GM23338 (cell line): ENCODE measurements at regions not wholly inside any gene's neighbourhood (a gene's known extent, or its start where the extent isn't known, plus 50 kb on each side); places are given as distances from the start of the nearest gene placed in this dataset.
A peak's percentile ranks its signal among the peaks of the same experiment; 100 is the strongest.

ENCODE experiments used
- ATAC-seq: fragments of 200-7000 bp; cut with Tn5 transposase; 3 replicates; pipeline ENCODE4 v1.9.1; 2020
- DNase-seq: peaks from one replicate; pipeline ENCODE4 v3.0.0-alpha.2; 2015; ENCODE audit warnings: low spot score
- H2AFZ ChIP-seq: fragments of 200-600 bp; sonication (generic); 2 replicates; pipeline ENCODE4 v1.8.0; 2016; ENCODE audit warnings: antibody characterized with exemption, mild to moderate bottlenecking, moderate library complexity
- H3F3A ChIP-seq: fragments of 200-600 bp; sonication (generic); replicated peaks from 2 replicates; pipeline ENCODE4 v1.8.0; 2017; ENCODE audit warnings: antibody characterized with exemption, mixed run types, low read depth
- H3K27ac ChIP-seq: fragments of 200-600 bp; sonication (generic); 2 replicates; pipeline ENCODE4 v1.6.1; 2016; ENCODE audit warnings: low read depth
- H3K27me3 ChIP-seq: fragments of 200-600 bp; sonication (generic); 2 replicates; pipeline ENCODE4 v1.8.0; 2016; ENCODE audit warnings: mild to moderate bottlenecking, mixed run types, moderate library complexity; ENCODE audit not compliant: insufficient read depth
- H3K36me3 ChIP-seq: fragments of 200-600 bp; sonication (generic); 2 replicates; pipeline ENCODE4 v1.8.0; 2016; ENCODE audit warnings: mild to moderate bottlenecking; ENCODE audit not compliant: insufficient read depth
- H3K4me1 ChIP-seq: fragments of 200-600 bp; sonication (generic); 2 replicates; pipeline ENCODE4 v1.8.0; 2016; ENCODE audit warnings: mild to moderate bottlenecking, moderate library complexity; ENCODE audit not compliant: insufficient read depth
- H3K4me2 ChIP-seq: fragments of 200-600 bp; sonication (generic); 2 replicates; pipeline ENCODE4 v1.7.1; 2017; ENCODE audit warnings: mixed run types
- H3K4me3 ChIP-seq: fragments of 200-600 bp; sonication (generic); 2 replicates; pipeline ENCODE4 v1.6.1; 2016; ENCODE audit warnings: mixed run types
- H3K79me2 ChIP-seq: fragments of 200-600 bp; sonication (generic); replicated peaks from 2 replicates; pipeline ENCODE4 v1.8.0; 2017; ENCODE audit warnings: mild to moderate bottlenecking; ENCODE audit not compliant: insufficient read depth
- H3K9me2 ChIP-seq: fragments of 200-600 bp; sonication (generic); 2 replicates; pipeline ENCODE4 v1.8.0; 2017; ENCODE audit not compliant: insufficient read depth
- H4K20me1 ChIP-seq: fragments of 200-600 bp; sonication (generic); replicated peaks from 2 replicates; pipeline ENCODE4 v1.8.0; 2017; ENCODE audit warnings: mild to moderate bottlenecking; ENCODE audit not compliant: insufficient read depth
- H3K27ac Mint-ChIP-seq: 2 replicates; pipeline ENCODE4 v1.8.0; 2020; ENCODE audit warnings: inconsistent platforms, mild to moderate bottlenecking, moderate library complexity, mixed read lengths
- H3K27me3 Mint-ChIP-seq: 3 replicates; pipeline ENCODE4 v1.8.0; 2022; ENCODE audit warnings: low read depth, mild to moderate bottlenecking, moderate library complexity, mixed read lengths, inconsistent platforms; ENCODE audit not compliant: insufficient read depth, poor library complexity
- H3K36me3 Mint-ChIP-seq: 3 replicates; pipeline ENCODE4 v1.8.0; 2021; ENCODE audit warnings: low read depth, mild to moderate bottlenecking, inconsistent platforms, moderate library complexity, mixed read lengths
- H3K4me1 Mint-ChIP-seq: 3 replicates; pipeline ENCODE4 v1.8.0; 2020; ENCODE audit warnings: mild to moderate bottlenecking, inconsistent platforms, mixed read lengths
- H3K4me3 Mint-ChIP-seq: 3 replicates; pipeline ENCODE4 v1.8.0; 2021; ENCODE audit warnings: moderate library complexity, mild to moderate bottlenecking, inconsistent platforms, mixed read lengths
- H3K9me3 Mint-ChIP-seq: 3 replicates; pipeline ENCODE4 v1.8.0; 2020; ENCODE audit warnings: moderate library complexity, mild to moderate bottlenecking, inconsistent platforms, mixed read lengths
- EZH2phosphoT487 ChIP-seq: fragments of 200-600 bp; sonication (generic); IDR thresholded peaks from one replicate; pipeline ENCODE4 v1.8.1; 2018; ENCODE audit warnings: antibody characterized with exemption; ENCODE audit not compliant: unreplicated experiment
- STAT1 ChIP-seq: IDR thresholded peaks from one replicate; pipeline ENCODE4 v1.6.1; 2016; ENCODE audit warnings: antibody characterized with exemption; ENCODE audit not compliant: unreplicated experiment
- ZNF462 ChIP-seq: fragments of 250-450 bp; sonication (Bioruptor Pico); IDR thresholded peaks from 2 replicates; pipeline ENCODE4 v1.5.0; 2020; ENCODE audit warnings: mild to moderate bottlenecking, moderate library complexity
- TF ChIP-seq, protein P1 (sequence below), 2 experiments: fragments of 200-600 bp in 1 of 2; sonication (generic) in 1 of 2; conservative IDR thresholded peaks; 2 replicates each; pipeline versions ENCODE4 v1.5.1 to v1.6.1; 2016 to 2017; ENCODE audit warnings: antibody characterized with exemption in 2 of 2, low read depth in 2 of 2, mild to moderate bottlenecking in 2 of 2, moderate library complexity in 1 of 2

- no peaks in the 10 kb centered on the region for H3F3A ChIP-seq
- no peaks in the 10 kb centered on the region for H3K9me2 ChIP-seq
- TF ChIP-seq, protein P1, sequence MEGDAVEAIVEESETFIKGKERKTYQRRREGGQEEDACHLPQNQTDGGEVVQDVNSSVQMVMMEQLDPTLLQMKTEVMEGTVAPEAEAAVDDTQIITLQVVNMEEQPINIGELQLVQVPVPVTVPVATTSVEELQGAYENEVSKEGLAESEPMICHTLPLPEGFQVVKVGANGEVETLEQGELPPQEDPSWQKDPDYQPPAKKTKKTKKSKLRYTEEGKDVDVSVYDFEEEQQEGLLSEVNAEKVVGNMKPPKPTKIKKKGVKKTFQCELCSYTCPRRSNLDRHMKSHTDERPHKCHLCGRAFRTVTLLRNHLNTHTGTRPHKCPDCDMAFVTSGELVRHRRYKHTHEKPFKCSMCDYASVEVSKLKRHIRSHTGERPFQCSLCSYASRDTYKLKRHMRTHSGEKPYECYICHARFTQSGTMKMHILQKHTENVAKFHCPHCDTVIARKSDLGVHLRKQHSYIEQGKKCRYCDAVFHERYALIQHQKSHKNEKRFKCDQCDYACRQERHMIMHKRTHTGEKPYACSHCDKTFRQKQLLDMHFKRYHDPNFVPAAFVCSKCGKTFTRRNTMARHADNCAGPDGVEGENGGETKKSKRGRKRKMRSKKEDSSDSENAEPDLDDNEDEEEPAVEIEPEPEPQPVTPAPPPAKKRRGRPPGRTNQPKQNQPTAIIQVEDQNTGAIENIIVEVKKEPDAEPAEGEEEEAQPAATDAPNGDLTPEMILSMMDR (conservative IDR thresholded peaks at IDR 0.05; ENCODE audit: low read depth in 2 of 2): peak in 1 of 2 experiments; percentile 41; a peak in 2 of 4 replicates
- TF ChIP-seq EZH2phosphoT487: no peak
- ATAC-seq (peak; percentile 98), DNase-seq (peak; percentile 59)
- peaks cover 19% of the 10 kb centered on the region for H3K4me1 Mint-ChIP-seq
- H3K27me3 Mint-ChIP-seq: peaks cover 4% of the 10 kb centered on the region
- no peak overlapping the region for H3K4me3 ChIP-seq
- H3K79me2 ChIP-seq: no peaks in the 10 kb centered on the region
- H3K27ac Mint-ChIP-seq: no peak overlapping the region
- H3K27me3 ChIP-seq: no peaks in the 10 kb centered on the region
- H2AFZ ChIP-seq: no peak overlapping the region
- H3K27ac ChIP-seq: no peak overlapping the region
- no peaks in the 10 kb centered on the region for H3K36me3 ChIP-seq
- peak overlapping the region; percentile 56 for H3K4me2 ChIP-seq
- H3K36me3 Mint-ChIP-seq: peaks cover 6% of the 10 kb centered on the region; the same call in 2 of the 3 replicates
- H3K4me1 ChIP-seq: peaks cover 21% of the 10 kb centered on the region
- no peaks in the 10 kb centered on the region for H4K20me1 ChIP-seq
- H3K9me3 Mint-ChIP-seq: no peaks in the 10 kb centered on the region; the same call in 2 of the 3 replicates
- no peak overlapping the region for H3K4me3 Mint-ChIP-seq
These were observed 238.5 kb upstream of the FANCL start for GRCh38 chr2:58479535-58480140.

GRCh38 chr2:58476556-58476955, 235.4 kb upstream of the FANCL start:
- H3K36me3 Mint-ChIP-seq: peaks cover 4% of the 10 kb centered on the region; the same call in 1 of the 3 replicates
- Histone ChIP-seq H3K9me2 (no peaks in the 10 kb centered on the region), H3K79me2 (no peaks in the 10 kb centered on the region), H3K36me3 (no peaks in the 10 kb centered on the region), H4K20me1 (no peaks in the 10 kb centered on the region), H3F3A (no peaks in the 10 kb centered on the region), H3K4me1 (peaks cover 13% of the 10 kb centered on the region), H3K4me3 (no peak overlapping the region), H3K4me2 (no peak overlapping the region), H3K27ac (no peak overlapping the region), H3K27me3 (no peaks in the 10 kb centered on the region), H2AFZ (no peak overlapping the region)
- ATAC-seq (no peak), DNase-seq (no peak)
- H3K27me3 Mint-ChIP-seq: peaks cover 4% of the 10 kb centered on the region
- no peaks in the 10 kb centered on the region; the same call in 2 of the 3 replicates for H3K9me3 Mint-ChIP-seq
- no peak for TF ChIP-seq STAT1
- peaks cover 12% of the 10 kb centered on the region for H3K4me1 Mint-ChIP-seq
- H3K27ac Mint-ChIP-seq: no peak overlapping the region
- no peak overlapping the region for H3K4me3 Mint-ChIP-seq

DNA sequence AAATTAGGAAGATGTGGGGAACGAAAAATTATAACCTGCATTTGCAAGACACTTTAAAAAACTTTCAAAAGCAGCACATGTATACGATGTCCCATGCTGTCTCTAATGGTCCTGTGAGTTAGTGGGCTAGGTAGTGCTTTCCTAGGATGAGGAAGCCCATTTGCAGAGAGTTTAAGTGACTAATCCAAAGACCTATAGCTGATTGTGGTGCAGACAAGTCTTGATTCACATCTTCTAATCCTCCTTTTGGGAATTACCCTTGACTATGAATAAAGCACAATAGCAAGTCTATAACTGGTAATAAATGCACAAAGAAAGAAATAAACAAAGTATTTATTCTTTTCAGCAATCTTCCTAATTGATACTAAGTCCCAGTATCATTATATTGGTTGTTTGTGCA, 234.6 kb upstream of the FANCL start:
- Histone ChIP-seq H4K20me1 (no peaks in the 10 kb centered on the region), H3F3A (no peaks in the 10 kb centered on the region), H3K4me2 (no peak overlapping the region), H3K27ac (no peak overlapping the region), H3K79me2 (no peaks in the 10 kb centered on the region), H3K36me3 (no peaks in the 10 kb centered on the region), H2AFZ (no peak overlapping the region), H3K27me3 (no peaks in the 10 kb centered on the region), H3K9me2 (no peaks in the 10 kb centered on the region), H3K4me1 (peaks cover 13% of the 10 kb centered on the region), H3K4me3 (no peak overlapping the region)
- Mint-ChIP-seq H3K4me3 (no peak overlapping the region), H3K27ac (no peak overlapping the region), H3K36me3 (peaks cover 4% of the 10 kb centered on the region; the same call in 1 of the 3 replicates), H3K4me1 (peaks cover 12% of the 10 kb centered on the region), H3K27me3 (peaks cover 2% of the 10 kb centered on the region), H3K9me3 (no peaks in the 10 kb centered on the region; the same call in 2 of the 3 replicates)
- ATAC-seq: no peak
- no peak for DNase-seq
- TF ChIP-seq ZNF462: no peak
